Liver (tissue), 8 donors: ENCODE measurements at regions not wholly inside any gene's neighbourhood (a gene's known extent, or its start where the extent isn't known, plus 50 kb on each side); places are given as distances from the start of the nearest gene placed in this dataset.

Source experiments
- DNase-seq: peaks from one replicate; pipeline ENCODE4 v3.0.0-alpha.2; 2017; ENCODE audit warnings: low spot score
- H3K27ac ChIP-seq, 2 donors: one replicate each; pipeline ENCODE4 v1.7.0; 2013; ENCODE audit warnings: inconsistent platforms in 2 of 2, low read length in 2 of 2, control low read depth in 1 of 2, low read depth in 1 of 2, mild to moderate bottlenecking in 1 of 2
- H3K27me3 ChIP-seq, 4 donors: one replicate each; pipeline versions ENCODE4 v1.6.1 to v1.7.0; 2013; ENCODE audit warnings: low read length in 3 of 4, inconsistent platforms in 1 of 4, mild to moderate bottlenecking in 1 of 4, moderate library complexity in 1 of 4; ENCODE audit not compliant: control insufficient read depth in 4 of 4, insufficient read depth in 4 of 4
- H3K36me3 ChIP-seq, 4 donors: one replicate each; pipeline versions ENCODE4 v1.6.1 to v1.7.0; 2013; ENCODE audit warnings: low read length in 3 of 4, mild to moderate bottlenecking in 3 of 4, low read depth in 1 of 4, moderate library complexity in 1 of 4; ENCODE audit not compliant: control insufficient read depth in 4 of 4, insufficient read depth in 3 of 4
- H3K4me1 ChIP-seq, 4 donors: one replicate each; pipeline versions ENCODE4 v1.6.1 to v1.7.0; 2013; ENCODE audit warnings: low read length in 3 of 4, mild to moderate bottlenecking in 3 of 4, moderate library complexity in 1 of 4; ENCODE audit not compliant: control insufficient read depth in 4 of 4, insufficient read depth in 4 of 4
- H3K4me3 ChIP-seq, 3 donors: one replicate each; pipeline versions ENCODE4 v1.6.1 to v1.7.0; 2013; ENCODE audit warnings: low read length in 3 of 3, control low read depth in 1 of 3, low read depth in 1 of 3, mild to moderate bottlenecking in 1 of 3
- H3K9ac ChIP-seq, 2 donors: one replicate each; pipeline ENCODE4 v1.7.0; 2013; ENCODE audit warnings: low read length in 2 of 2, mild to moderate bottlenecking in 2 of 2, moderate library complexity in 2 of 2, control low read depth in 1 of 2, low read depth in 1 of 2
- H3K9me3 ChIP-seq, 4 donors: one replicate each; pipeline versions ENCODE4 v1.6.1 to v1.7.0; 2013; ENCODE audit warnings: low read length in 3 of 4; ENCODE audit not compliant: control insufficient read depth in 4 of 4
- EGR1 ChIP-seq, 2 donors: IDR thresholded peaks; 2 replicates each; pipeline ENCODE4 v1.6.1; 2016 to 2018; ENCODE audit warnings: antibody characterized with exemption in 2 of 2, low read depth in 2 of 2
- FOXA1 ChIP-seq: IDR thresholded peaks from 2 replicates; pipeline ENCODE4 v1.6.1; 2016; ENCODE audit warnings: antibody characterized with exemption
- FOXA2 ChIP-seq: IDR thresholded peaks from 2 replicates; pipeline ENCODE4 v1.6.1; 2016; ENCODE audit warnings: antibody characterized with exemption
- GABPA ChIP-seq, 2 donors: IDR thresholded peaks in 1 of 2; conservative IDR thresholded peaks in 1 of 2; 2 replicates each; pipeline ENCODE4 v1.6.1; 2016; ENCODE audit warnings: antibody characterized with exemption in 2 of 2, mild to moderate bottlenecking in 1 of 2, moderate library complexity in 1 of 2
- HNF4A ChIP-seq, 2 donors: conservative IDR thresholded peaks; 2 replicates each; pipeline ENCODE4 v1.6.1; 2016; ENCODE audit warnings: antibody characterized with exemption in 2 of 2, mild to moderate bottlenecking in 2 of 2
- HNF4G ChIP-seq: IDR thresholded peaks from 2 replicates; pipeline ENCODE4 v1.6.1; 2016; ENCODE audit warnings: antibody characterized with exemption
- JUND ChIP-seq, 2 donors: IDR thresholded peaks; 2 replicates each; pipeline ENCODE4 v1.6.1; 2016; ENCODE audit warnings: antibody characterized with exemption in 2 of 2
- NR2F2 ChIP-seq: IDR thresholded peaks from 2 replicates; pipeline ENCODE4 v1.6.1; 2016; ENCODE audit warnings: antibody characterized with exemption
- RAD21 ChIP-seq, 2 donors: IDR thresholded peaks; 2 replicates each; pipeline ENCODE4 v1.6.1; 2016; ENCODE audit warnings: antibody characterized with exemption in 2 of 2, mild to moderate bottlenecking in 2 of 2
- RXRA ChIP-seq, 2 donors: IDR thresholded peaks; 2 replicates each; pipeline ENCODE4 v1.6.1; 2017 to 2018; ENCODE audit warnings: antibody characterized with exemption in 2 of 2, mild to moderate bottlenecking in 1 of 2
- SP1 ChIP-seq: IDR thresholded peaks from 2 replicates; pipeline ENCODE4 v1.6.1; 2018; ENCODE audit warnings: antibody characterized with exemption, mild to moderate bottlenecking
- TAF1 ChIP-seq: conservative IDR thresholded peaks from 2 replicates; pipeline ENCODE4 v1.6.1; 2016; ENCODE audit warnings: antibody characterized with exemption, mild to moderate bottlenecking
- YY1 ChIP-seq: IDR thresholded peaks from 2 replicates; pipeline ENCODE4 v1.6.1; 2016; ENCODE audit warnings: antibody characterized with exemption, mild to moderate bottlenecking
- WGBS: extraction: QIAGEN DNeasy Blood & Tissue Kit; methylation state at CpG from one replicate; pipeline ENCODE4 v1.1.7; 2013; 5-methylcytosine and 5-hydroxymethylcytosine counted together
- TF ChIP-seq, protein P1 (sequence below): IDR thresholded peaks from 2 replicates; pipeline ENCODE4 v1.6.1; 2016; ENCODE audit warnings: antibody characterized with exemption
- TF ChIP-seq, protein P2 (sequence below): fragments of 150-350 bp; IDR thresholded peaks from 2 replicates; pipeline ENCODE4 v1.5.1; 2017; ENCODE audit warnings: improper control_type of control experiment, low read depth, low read length; ENCODE audit not compliant: missing input control
- TF ChIP-seq, protein P3 (sequence below): IDR thresholded peaks from 2 replicates; pipeline ENCODE4 v1.6.1; 2016; ENCODE audit warnings: antibody characterized with exemption
- TF ChIP-seq, protein P4 (sequence below): IDR thresholded peaks from 2 replicates; pipeline ENCODE4 v1.6.1; 2016; ENCODE audit warnings: antibody characterized with exemption, mild to moderate bottlenecking
- TF ChIP-seq, protein P5 (sequence below): IDR thresholded peaks from 2 replicates; pipeline ENCODE4 v1.6.1; 2016; ENCODE audit warnings: antibody characterized with exemption
- donor health status: healthy.
- donor health status: healthy.
- donor health status: healthy.
- donor health status: healthy.
- donor health status: healthy.

DNA sequence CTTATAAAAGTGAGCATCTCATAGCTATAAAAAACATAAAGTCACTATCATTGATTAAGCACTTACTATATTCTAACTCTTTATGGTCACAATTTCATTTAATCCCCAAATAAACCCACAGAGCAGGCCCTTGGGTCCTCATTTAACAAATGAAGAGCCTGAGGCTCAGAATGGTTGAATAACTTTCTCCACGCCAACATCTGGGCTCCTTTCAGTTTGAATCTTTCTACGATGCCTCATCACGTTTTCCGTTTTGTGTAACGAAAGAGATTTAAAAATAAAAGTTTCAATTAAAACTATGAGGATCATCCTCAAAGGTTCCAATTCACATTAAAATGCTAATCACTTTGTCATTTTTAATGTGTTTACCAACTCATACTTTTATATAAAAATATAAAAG lies 74.2 kb upstream of the ADAMTS18 start:
- H3K27ac ChIP-seq, result no peak overlapping the region
- no peak overlapping the region for H3K9ac ChIP-seq
- H3K4me3 ChIP-seq, result no peak overlapping the region
- no peaks in the 10 kb centered on the region for H3K4me1 ChIP-seq
- no peaks in the 10 kb centered on the region for H3K9me3 ChIP-seq
- peaks cover 0 to 7% (median 1%) of the 10 kb centered on the region in 4 donors for H3K27me3 ChIP-seq
- 89% methylated on average over 5 of the region's 5 CpGs for WGBS
- H3K36me3 ChIP-seq, result no peaks in the 10 kb centered on the region
- no peak for TF ChIP-seq HNF4G
- no peak for TF ChIP-seq FOXA2
- TF ChIP-seq, protein P1, sequence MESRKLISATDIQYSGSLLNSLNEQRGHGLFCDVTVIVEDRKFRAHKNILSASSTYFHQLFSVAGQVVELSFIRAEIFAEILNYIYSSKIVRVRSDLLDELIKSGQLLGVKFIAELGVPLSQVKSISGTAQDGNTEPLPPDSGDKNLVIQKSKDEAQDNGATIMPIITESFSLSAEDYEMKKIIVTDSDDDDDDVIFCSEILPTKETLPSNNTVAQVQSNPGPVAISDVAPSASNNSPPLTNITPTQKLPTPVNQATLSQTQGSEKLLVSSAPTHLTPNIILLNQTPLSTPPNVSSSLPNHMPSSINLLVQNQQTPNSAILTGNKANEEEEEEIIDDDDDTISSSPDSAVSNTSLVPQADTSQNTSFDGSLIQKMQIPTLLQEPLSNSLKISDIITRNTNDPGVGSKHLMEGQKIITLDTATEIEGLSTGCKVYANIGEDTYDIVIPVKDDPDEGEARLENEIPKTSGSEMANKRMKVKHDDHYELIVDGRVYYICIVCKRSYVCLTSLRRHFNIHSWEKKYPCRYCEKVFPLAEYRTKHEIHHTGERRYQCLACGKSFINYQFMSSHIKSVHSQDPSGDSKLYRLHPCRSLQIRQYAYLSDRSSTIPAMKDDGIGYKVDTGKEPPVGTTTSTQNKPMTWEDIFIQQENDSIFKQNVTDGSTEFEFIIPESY, result no peak
- DNase-seq, result no peak

DNA sequence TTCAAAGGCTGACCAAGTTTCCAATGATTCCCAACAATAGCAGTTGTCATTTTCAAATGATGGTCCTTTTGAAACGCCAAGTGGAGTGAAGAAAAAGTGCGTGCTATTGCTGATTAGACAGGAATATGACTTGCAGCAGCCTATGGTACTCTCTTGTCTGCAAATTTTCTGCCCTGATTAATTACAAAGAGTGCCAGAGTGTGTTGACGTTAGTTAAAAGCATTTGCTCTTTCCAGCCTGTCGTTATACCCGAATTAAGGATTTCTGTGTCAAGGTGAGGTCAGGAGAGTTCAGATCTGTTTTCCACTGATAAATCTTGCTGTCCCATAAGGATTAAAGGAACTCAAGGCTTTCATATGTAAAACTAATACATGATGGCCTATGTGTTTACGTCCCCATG lies 75.0 kb upstream of the ADAMTS18 start:
- H3K4me1 ChIP-seq, result no peaks in the 10 kb centered on the region
- no peak overlapping the region for H3K9ac ChIP-seq
- DNase-seq, result no peak
- H3K4me3 ChIP-seq, result no peak overlapping the region
- no peak for TF ChIP-seq EGR1 (IDR thresholded peaks at IDR 0.05; ENCODE audit: low read depth in 2 of 2)
- TF ChIP-seq, protein P1, result no peak
- TF ChIP-seq, protein P2, sequence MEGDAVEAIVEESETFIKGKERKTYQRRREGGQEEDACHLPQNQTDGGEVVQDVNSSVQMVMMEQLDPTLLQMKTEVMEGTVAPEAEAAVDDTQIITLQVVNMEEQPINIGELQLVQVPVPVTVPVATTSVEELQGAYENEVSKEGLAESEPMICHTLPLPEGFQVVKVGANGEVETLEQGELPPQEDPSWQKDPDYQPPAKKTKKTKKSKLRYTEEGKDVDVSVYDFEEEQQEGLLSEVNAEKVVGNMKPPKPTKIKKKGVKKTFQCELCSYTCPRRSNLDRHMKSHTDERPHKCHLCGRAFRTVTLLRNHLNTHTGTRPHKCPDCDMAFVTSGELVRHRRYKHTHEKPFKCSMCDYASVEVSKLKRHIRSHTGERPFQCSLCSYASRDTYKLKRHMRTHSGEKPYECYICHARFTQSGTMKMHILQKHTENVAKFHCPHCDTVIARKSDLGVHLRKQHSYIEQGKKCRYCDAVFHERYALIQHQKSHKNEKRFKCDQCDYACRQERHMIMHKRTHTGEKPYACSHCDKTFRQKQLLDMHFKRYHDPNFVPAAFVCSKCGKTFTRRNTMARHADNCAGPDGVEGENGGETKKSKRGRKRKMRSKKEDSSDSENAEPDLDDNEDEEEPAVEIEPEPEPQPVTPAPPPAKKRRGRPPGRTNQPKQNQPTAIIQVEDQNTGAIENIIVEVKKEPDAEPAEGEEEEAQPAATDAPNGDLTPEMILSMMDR, result no peak
- TF ChIP-seq HNF4A (conservative IDR thresholded peaks at IDR 0.05), result no peak
- TF ChIP-seq FOXA2, result no peak
- no peak for TF ChIP-seq NR2F2
- TF ChIP-seq, protein P3, sequence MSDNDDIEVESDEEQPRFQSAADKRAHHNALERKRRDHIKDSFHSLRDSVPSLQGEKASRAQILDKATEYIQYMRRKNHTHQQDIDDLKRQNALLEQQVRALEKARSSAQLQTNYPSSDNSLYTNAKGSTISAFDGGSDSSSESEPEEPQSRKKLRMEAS, result no peak
- TF ChIP-seq FOXA1, result no peak
- no peak for TF ChIP-seq HNF4G
- TF ChIP-seq RXRA (IDR thresholded peaks at IDR 0.05), result no peak
- TF ChIP-seq GABPA (IDR thresholded peaks at IDR 0.05 in 1 of 2, conservative IDR thresholded peaks at IDR 0.05 in 1 of 2), result no peak
- no peak for TF ChIP-seq RAD21 (IDR thresholded peaks at IDR 0.05)
- TF ChIP-seq JUND (IDR thresholded peaks at IDR 0.05), result no peak
- TF ChIP-seq, protein P4, sequence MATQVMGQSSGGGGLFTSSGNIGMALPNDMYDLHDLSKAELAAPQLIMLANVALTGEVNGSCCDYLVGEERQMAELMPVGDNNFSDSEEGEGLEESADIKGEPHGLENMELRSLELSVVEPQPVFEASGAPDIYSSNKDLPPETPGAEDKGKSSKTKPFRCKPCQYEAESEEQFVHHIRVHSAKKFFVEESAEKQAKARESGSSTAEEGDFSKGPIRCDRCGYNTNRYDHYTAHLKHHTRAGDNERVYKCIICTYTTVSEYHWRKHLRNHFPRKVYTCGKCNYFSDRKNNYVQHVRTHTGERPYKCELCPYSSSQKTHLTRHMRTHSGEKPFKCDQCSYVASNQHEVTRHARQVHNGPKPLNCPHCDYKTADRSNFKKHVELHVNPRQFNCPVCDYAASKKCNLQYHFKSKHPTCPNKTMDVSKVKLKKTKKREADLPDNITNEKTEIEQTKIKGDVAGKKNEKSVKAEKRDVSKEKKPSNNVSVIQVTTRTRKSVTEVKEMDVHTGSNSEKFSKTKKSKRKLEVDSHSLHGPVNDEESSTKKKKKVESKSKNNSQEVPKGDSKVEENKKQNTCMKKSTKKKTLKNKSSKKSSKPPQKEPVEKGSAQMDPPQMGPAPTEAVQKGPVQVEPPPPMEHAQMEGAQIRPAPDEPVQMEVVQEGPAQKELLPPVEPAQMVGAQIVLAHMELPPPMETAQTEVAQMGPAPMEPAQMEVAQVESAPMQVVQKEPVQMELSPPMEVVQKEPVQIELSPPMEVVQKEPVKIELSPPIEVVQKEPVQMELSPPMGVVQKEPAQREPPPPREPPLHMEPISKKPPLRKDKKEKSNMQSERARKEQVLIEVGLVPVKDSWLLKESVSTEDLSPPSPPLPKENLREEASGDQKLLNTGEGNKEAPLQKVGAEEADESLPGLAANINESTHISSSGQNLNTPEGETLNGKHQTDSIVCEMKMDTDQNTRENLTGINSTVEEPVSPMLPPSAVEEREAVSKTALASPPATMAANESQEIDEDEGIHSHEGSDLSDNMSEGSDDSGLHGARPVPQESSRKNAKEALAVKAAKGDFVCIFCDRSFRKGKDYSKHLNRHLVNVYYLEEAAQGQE, result no peak
- TF ChIP-seq YY1, result no peak
- TF ChIP-seq, protein P5, sequence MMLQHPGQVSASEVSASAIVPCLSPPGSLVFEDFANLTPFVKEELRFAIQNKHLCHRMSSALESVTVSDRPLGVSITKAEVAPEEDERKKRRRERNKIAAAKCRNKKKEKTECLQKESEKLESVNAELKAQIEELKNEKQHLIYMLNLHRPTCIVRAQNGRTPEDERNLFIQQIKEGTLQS, result no peak
- TF ChIP-seq SP1, result no peak
- no peak for TF ChIP-seq TAF1
- no peak overlapping the region for H3K27ac ChIP-seq
- 43% methylated on average over 6 of the region's 6 CpGs for WGBS
- H3K9me3 ChIP-seq, result no peaks in the 10 kb centered on the region
- no peaks in the 10 kb centered on the region for H3K36me3 ChIP-seq
- H3K27me3 ChIP-seq, result peaks cover 0 to 7% (median 1%) of the 10 kb centered on the region in 4 donors
